Aorta (tissue), 5 donors: ENCODE measurements at regions not wholly inside any gene's neighbourhood (a gene's known extent, or its start where the extent isn't known, plus 50 kb on each side); places are given as distances from the start of the nearest gene placed in this dataset.

ENCODE experiments used
- ATAC-seq: fragments of 200-7000 bp; cut with Tn5 transposase; one replicate; pipeline ENCODE4 v1.9.1; 2022; ENCODE audit warnings: moderate library complexity; ENCODE audit not compliant: low FRiP score
- DNase-seq, 2 donors: peaks; one replicate each; pipeline ENCODE4 v3.0.0-alpha.2; 2020
- H3K27ac ChIP-seq, 2 donors: one replicate each; pipeline ENCODE4 v1.5.1; 2013; ENCODE audit warnings: low read length in 2 of 2, mild to moderate bottlenecking in 2 of 2, moderate library complexity in 2 of 2, control low read depth in 1 of 2, inconsistent platforms in 1 of 2, low read depth in 1 of 2
- H3K27me3 ChIP-seq, 2 donors: one replicate each; pipeline ENCODE4 v1.6.1; 2013; ENCODE audit warnings: control low read depth in 1 of 2, low read length in 1 of 2, mild to moderate bottlenecking in 1 of 2, moderate library complexity in 1 of 2; ENCODE audit not compliant: insufficient read depth in 2 of 2, control insufficient read depth in 1 of 2
- H3K36me3 ChIP-seq, 2 donors: one replicate each; pipeline ENCODE4 v1.6.1; 2013; ENCODE audit warnings: control low read depth in 1 of 2, low read length in 1 of 2, mild to moderate bottlenecking in 1 of 2; ENCODE audit not compliant: insufficient read depth in 2 of 2, control insufficient read depth in 1 of 2
- H3K4me1 ChIP-seq, 2 donors: one replicate each; pipeline ENCODE4 v1.6.1; 2013; ENCODE audit warnings: low read length in 2 of 2, control low read depth in 1 of 2, mild to moderate bottlenecking in 1 of 2, moderate library complexity in 1 of 2; ENCODE audit not compliant: insufficient read depth in 2 of 2, control insufficient read depth in 1 of 2
- H3K4me3 ChIP-seq, 2 donors: one replicate each; pipeline ENCODE4 v1.5.1; 2013; ENCODE audit warnings: low read length in 2 of 2, control low read depth in 1 of 2, mild to moderate bottlenecking in 1 of 2
- H3K9me3 ChIP-seq: one replicate; pipeline ENCODE4 v1.6.1; 2013; ENCODE audit warnings: mild to moderate bottlenecking, low read length; ENCODE audit not compliant: control insufficient read depth
- WGBS, 2 donors: extraction: QIAGEN DNeasy Blood & Tissue Kit; methylation state at CpG; one replicate each; pipeline ENCODE4 v1.1.7; 2013; 5-methylcytosine and 5-hydroxymethylcytosine counted together
- intact Hi-C, 2 donors: fragments of 100-400 bp; cut with DNase I; formaldehyde crosslinking; loops; one replicate each; pipeline versions ENCODE4 v1.14.2 to v1.15.0; 2022
- donor health status: healthy with polysubstance abuse.
- donor health status: Bipolar disorder and iron deficiency.
- donor health status: DM: no; HTN: no; CAD: no.
- donor health status: DM: no; HTN: no; CAD: no.
- donor health status: DM: yes; HTN: yes; CAD: no.

DNA sequence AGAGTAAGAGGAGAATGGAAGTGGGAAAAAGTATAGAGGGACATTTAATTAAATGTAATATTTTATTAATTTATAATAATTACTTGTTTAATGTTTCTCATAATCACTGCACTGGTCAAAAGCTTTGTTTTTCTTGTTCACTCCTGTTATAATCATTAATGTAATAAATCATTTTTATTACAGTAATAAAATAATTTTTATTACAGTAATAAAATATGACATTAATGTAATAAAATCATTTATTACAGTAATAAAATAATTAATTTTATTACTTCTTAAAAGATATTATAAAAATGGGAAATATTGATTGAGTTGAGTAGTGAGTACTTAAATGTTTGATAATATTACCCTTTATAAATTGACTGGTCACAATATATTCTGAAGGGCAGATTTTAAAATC, 181.1 kb upstream of the SOX2 start:
- H3K36me3 ChIP-seq = no peaks in the 10 kb centered on the region
- no peak for DNase-seq
- H3K9me3 ChIP-seq = peaks cover 1% of the 10 kb centered on the region
- intact Hi-C loops = no loop called here
- H3K27me3 ChIP-seq = no peaks in the 10 kb centered on the region
- no peaks in the 10 kb centered on the region for H3K4me1 ChIP-seq
- no peak overlapping the region for H3K4me3 ChIP-seq
- no peak for ATAC-seq
- no peak overlapping the region for H3K27ac ChIP-seq

DNA sequence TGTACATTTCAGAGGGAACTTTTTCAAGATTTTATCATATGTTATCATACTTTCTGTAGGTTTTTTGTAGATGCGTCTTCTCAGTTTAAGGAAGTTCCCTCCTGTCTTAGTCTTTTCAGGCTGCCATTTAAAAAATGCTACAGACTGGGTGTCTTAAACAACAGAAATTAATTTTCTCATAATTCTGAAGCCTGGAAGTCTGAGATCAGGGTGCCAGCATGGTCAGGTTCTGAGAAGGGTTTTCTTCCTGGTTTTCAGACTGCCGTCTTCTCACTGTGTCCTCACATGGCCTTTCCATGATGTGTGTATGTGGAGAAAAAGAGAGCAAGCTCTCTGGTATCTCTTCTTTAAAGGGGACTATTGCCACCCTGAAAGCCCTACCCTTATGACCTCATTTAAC, 189.9 kb upstream of the SOX2 start:
- Histone ChIP-seq H3K4me1 (no peaks in the 10 kb centered on the region), H3K27me3 (no peaks in the 10 kb centered on the region), H3K9me3 (peaks cover 3% of the 10 kb centered on the region), H3K27ac (no peak overlapping the region), H3K4me3 (no peak overlapping the region), H3K36me3 (no peaks in the 10 kb centered on the region)
- intact Hi-C loops = no loop called here
- 91 to 92% methylated on average over 2 of the region's 2 CpGs for WGBS, 2 donors
- DNase-seq (no peak), ATAC-seq (no peak)

DNA sequence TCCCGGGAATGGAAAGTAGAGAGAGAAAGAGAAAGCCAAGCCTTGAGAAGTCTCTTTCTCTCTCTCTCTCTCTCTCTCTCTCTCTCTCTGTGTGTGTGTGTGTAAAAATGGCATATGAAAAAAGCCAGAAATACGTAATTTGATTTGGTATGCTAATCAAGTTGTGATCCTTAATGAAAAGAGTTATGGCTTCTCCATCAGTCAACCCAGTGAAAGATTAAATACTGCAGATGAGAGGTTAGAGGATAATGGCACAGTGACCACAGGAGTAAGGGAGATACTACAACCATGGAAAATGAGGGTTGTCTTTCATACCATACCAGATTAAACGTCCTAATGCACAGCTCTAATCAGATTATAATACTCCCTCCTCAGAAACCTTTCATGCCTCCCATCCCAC, 193.5 kb upstream of the SOX2 start:
- H3K4me1 ChIP-seq = no peaks in the 10 kb centered on the region
- WGBS, 2 donors = 67 to 73% methylated on average over 3 of the region's 3 CpGs
- no peaks in the 10 kb centered on the region for H3K27me3 ChIP-seq
- intact Hi-C loops = no loop called here
- DNase-seq = no peak
- ATAC-seq = no peak
- no peak overlapping the region for H3K4me3 ChIP-seq
- H3K9me3 ChIP-seq = no peaks in the 10 kb centered on the region
- no peak overlapping the region for H3K27ac ChIP-seq
- H3K36me3 ChIP-seq = no peaks in the 10 kb centered on the region

DNA sequence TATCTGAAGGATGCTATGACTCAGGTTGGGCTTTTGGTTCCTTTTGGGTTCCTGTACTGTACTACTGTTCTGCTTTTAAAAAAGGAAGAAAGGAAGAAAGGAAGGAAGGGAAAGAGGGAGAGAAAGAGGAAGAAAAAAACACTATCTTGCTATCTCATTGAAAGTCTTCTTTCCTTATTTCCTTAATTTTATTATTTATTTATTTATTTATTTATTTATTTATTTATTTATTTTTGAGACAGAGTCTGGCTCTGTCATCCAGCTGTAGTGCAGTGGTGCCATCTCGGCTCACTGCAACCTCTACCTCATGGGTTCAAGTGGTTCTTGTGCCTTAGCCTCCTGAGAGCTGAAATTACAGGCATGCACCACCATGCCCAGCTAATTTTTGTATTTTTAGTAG, 198.9 kb upstream of the SOX2 start:
- 85 to 91% methylated on average over 1 of the region's 1 CpG for WGBS, 2 donors
- ATAC-seq = no peak
- intact Hi-C loops = no loop called here

DNA sequence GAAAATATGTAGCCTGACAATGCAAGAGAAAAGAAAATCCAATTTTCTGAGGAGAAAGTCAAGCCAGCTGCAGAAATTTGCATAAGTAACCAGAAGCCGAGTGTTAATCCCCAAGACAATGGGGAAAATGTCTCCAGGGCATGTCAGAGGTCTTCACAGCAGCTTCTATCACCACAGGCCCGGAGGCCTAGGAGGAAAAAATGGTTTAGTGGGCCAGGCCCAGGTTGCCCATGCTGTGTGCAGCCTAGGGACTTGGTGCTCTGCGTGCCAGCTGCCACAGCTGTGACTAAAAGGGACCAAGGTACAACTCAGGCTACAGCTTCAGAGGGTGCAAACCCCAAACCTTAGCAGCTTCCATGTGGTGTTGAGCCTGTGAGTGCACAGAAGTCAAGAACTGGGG, 201.2 kb upstream of the SOX2 start:
- Histone ChIP-seq H3K4me1 (no peaks in the 10 kb centered on the region), H3K4me3 (no peak overlapping the region), H3K36me3 (no peaks in the 10 kb centered on the region), H3K27me3 (no peaks in the 10 kb centered on the region), H3K9me3 (peaks cover 4% of the 10 kb centered on the region), H3K27ac (no peak overlapping the region)
- ATAC-seq (no peak), DNase-seq (no peak)
- WGBS, 2 donors = 69 to 70% methylated on average over 3 of the region's 3 CpGs
- intact Hi-C loops = no loop called here

More for the DNA sequence above, 198.9 kb upstream of the SOX2 start:
- H3K27me3 ChIP-seq = no peaks in the 10 kb centered on the region
- no peaks in the 10 kb centered on the region for H3K4me1 ChIP-seq
- DNase-seq = no peak
- no peak overlapping the region for H3K27ac ChIP-seq
- H3K4me3 ChIP-seq = no peak overlapping the region
- H3K36me3 ChIP-seq = no peaks in the 10 kb centered on the region
- peaks cover 4% of the 10 kb centered on the region for H3K9me3 ChIP-seq

DNA sequence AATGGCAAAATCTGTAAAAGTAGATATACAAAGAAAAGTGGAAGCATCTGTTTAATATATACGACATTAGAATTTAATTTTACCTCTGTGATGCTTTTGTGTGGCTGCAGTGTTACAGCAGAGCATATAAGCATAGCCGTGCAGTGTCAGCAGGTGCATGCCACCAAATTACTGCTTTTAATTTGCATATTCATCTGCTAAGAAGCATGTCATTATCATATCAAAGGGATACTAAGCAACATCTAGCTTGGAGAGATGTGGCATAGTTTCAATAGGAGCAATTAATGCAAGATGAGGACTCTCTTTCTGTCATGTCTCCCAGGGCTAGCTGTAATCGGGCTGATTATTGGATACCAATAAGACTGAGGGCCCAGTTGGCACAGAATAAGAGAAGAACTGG, 214.4 kb upstream of the SOX2 start:
- Histone ChIP-seq H3K27ac (no peak overlapping the region), H3K9me3 (no peaks in the 10 kb centered on the region), H3K27me3 (no peaks in the 10 kb centered on the region), H3K36me3 (no peaks in the 10 kb centered on the region), H3K4me1 (no peaks in the 10 kb centered on the region), H3K4me3 (no peak overlapping the region)
- DNase-seq (no peak), ATAC-seq (no peak)
- intact Hi-C loops = no loop called here
- WGBS, 2 donors = 69 to 81% methylated on average over 3 of the region's 3 CpGs

DNA sequence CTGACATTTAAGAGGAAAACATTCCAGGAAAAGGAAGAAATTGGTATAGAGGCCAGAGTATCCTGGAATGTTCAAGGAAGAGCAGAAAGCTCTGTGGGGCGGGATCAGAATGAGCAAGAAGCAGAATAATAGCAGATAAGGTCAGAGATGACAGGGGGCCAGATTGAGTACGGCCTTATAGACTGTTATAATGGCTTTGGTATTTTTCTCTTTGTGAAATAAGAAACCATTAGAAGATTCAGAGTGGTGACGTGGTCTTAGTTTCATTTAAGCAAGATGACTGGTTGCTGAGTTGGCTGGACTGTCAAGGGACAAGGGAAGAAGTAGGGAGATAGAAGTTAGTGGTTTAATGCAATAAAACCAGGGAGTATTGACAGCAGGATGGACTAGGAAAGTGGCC, 218.3 kb upstream of the SOX2 start:
- H3K36me3 ChIP-seq = no peaks in the 10 kb centered on the region
- H3K4me3 ChIP-seq = no peak overlapping the region
- no peak for ATAC-seq
- no peaks in the 10 kb centered on the region for H3K9me3 ChIP-seq
- 58 to 63% methylated on average over 3 of the region's 3 CpGs for WGBS, 2 donors
- intact Hi-C loops = no loop called here
- no peak overlapping the region for H3K27ac ChIP-seq
- H3K4me1 ChIP-seq = no peaks in the 10 kb centered on the region
- no peaks in the 10 kb centered on the region for H3K27me3 ChIP-seq
- no peak for DNase-seq

DNA sequence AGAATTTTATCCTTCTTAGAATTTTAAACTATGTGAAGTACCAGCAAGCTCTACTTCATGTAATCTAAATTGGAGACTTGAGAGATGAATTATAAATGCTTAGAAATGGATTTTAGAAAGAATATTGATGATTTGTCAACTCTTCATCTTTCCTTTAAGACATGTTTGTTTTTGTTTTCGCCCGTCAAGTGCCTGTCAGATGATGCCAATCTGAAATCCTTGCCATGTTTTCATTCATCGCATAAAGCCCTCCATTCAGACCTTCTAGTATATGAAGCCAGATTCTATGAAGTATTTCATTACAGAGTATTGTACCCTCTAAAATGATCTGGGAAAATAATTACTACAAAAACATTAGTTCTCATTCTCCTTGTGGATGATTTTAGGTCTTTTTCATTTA, 223.2 kb upstream of the SOX2 start:
- intact Hi-C loops = no loop called here
- H3K27ac ChIP-seq = no peak overlapping the region
- WGBS, 2 donors = 71% methylated on average over 3 of the region's 3 CpGs
- DNase-seq (no peak), ATAC-seq (no peak)
- H3K36me3 ChIP-seq = no peaks in the 10 kb centered on the region
- no peaks in the 10 kb centered on the region for H3K4me1 ChIP-seq
- H3K9me3 ChIP-seq = no peaks in the 10 kb centered on the region
- no peak overlapping the region for H3K4me3 ChIP-seq
- no peaks in the 10 kb centered on the region for H3K27me3 ChIP-seq

DNA sequence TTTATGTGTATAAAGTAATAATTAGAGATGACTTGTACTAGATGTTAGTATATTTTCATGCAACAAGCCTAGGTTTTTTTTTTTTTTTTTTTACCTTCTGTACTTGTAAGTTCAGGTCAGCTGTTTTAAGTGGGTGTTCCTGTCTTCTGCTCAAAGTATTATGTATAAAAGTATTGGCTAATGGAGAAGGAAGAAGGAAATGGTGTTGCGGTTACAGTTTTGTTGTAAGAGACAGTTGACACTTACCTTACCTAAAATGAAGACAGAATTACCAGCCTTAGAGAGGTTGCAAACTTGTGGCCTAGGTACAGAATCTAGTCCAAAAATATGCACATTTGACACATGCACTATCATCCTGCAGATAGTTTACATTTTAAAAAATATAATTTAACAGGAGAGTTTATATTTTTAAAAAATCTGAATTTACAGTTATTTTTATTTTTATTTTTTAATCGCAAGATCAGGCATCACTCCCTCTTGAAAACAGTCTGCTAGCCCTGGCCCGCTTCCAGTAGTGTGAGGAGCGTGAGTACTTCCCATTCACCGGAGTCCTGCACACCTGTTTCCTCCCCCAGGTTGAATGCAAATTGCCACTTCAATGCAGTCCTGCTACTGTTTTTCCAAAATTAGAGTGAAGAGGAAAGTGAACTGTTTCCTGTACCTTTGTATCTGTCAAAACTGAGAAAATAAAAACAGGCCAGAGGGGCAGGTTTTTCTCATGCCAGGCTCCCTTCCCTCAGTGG, 224.3 kb upstream of the SOX2 start:
- H3K27ac ChIP-seq = no peak overlapping the region
- H3K9me3 ChIP-seq = no peaks in the 10 kb centered on the region
- intact Hi-C loops = no loop called here
- DNase-seq (no peak), ATAC-seq (no peak)
- no peaks in the 10 kb centered on the region for H3K27me3 ChIP-seq
- H3K4me3 ChIP-seq = no peak overlapping the region
- no peaks in the 10 kb centered on the region for H3K4me1 ChIP-seq
- 71 to 82% methylated on average over 5 of the region's 5 CpGs for WGBS, 2 donors
- H3K36me3 ChIP-seq = no peaks in the 10 kb centered on the region
